Sciatic nerve (tissue), 2 donors: ENCODE measurements at regions not wholly inside any gene's neighbourhood (a gene's known extent, or its start where the extent isn't known, plus 50 kb on each side); places are given as distances from the start of the nearest gene placed in this dataset.

Experiments used
- ATAC-seq: fragments of 200-7000 bp; cut with Tn5 transposase; one replicate; pipeline ENCODE4 v1.9.1; 2020; ENCODE audit warnings: mild to moderate bottlenecking, moderate library complexity
- DNase-seq: peaks from one replicate; pipeline ENCODE4 v3.0.0-alpha.2; 2020; ENCODE audit warnings: low spot score
- intact Hi-C: fragments of 100-400 bp; cut with DNase I; formaldehyde crosslinking; loops from one replicate; pipeline ENCODE4 v1.14.2; 2022
- donor health status: DM: no; HTN: no; CAD: no.
- donor health status: DM: no; HTN: no; CAD: no.

DNA sequence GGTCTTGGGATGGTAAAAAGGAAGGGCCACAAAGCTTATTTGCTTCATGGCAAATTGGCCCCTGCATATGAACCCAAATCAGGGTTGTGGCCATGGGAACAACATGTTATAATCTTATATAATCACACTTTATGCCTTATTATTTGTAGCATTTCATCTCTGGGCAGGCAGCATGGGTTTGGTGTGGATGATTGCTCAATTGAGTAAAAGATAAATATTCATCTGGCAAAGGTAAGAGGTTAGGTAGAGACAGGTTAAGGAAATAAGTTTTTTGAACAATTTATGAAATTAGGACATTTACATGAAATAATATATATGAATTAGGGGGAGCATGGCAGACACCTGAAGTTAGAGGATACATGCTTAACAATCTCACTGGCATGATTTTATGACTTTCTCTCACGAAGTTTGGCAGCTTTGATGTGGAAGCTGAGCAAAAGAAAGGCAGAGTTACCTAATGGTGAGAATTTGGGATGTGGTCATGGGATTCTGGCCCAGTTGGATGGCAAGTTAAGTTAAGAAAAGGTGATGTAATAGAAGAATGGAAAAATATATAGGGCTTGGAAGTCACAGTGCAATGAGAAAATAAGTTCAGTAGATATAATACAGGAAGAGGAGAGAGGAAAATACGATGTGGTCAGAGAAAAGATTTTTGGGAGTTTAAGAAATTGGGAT, 88.1 kb upstream of the FAM3C start:
- intact Hi-C loops: no loop called here
- ATAC-seq (no peak), DNase-seq (no peak)

DNA sequence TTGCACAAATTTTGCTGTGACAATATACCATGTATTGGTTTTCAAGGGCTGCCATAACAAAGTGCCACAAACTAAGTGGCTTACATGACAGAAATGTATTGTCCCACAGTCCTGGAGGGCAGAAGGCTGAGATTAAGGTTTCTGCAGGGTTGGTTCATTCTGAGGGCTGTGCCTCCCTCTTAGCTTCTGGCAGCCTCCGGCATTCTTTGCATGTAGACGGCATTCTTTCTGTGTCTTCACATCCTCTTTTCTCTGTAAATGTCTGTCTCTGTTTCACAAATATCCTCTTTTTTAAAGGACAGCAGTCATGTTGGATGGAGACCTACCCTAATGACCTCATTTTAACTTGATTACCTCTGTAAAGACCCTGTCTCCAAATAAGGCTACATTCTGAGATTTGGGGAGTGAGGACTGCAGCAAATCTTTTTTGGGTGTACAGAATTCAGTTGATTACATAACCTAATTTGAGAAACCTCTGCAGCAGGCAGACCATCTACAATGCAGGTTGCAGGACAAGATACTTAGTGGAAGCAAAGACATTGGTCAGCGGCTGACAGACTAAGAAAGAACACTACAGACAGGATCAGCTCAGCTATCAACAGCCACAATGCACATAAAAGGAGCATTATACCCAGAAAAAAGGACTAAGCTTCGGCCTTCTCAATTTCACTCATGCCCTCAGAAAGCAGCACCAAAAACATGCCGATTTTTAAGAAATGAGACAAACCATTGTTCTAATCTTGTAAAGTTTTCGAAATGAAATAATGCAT, 84.6 kb upstream of the FAM3C start:
- DNase-seq (no peak), ATAC-seq (no peak)
- intact Hi-C loops: no loop called here

DNA sequence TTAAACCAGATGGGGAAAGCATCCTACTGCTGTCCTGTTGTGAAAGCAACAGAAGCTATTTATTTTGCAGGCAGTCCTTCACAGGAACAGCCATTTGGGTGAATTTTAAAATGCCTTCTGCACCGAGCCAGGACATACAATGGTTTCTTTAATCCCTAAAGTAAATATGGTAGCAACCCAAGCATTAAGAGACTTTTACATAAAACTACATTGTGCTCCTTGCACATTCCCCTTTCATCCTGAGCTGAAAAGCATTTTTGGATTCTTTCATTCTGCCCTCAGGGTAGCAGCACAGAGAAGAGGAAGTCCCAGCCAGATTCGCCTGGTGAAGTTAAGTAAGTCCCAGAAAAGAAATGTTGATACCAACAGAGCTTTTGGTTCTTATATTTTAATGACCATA, 84.0 kb upstream of the FAM3C start:
- ATAC-seq (no peak), DNase-seq (no peak)
- intact Hi-C loops: no loop called here

DNA sequence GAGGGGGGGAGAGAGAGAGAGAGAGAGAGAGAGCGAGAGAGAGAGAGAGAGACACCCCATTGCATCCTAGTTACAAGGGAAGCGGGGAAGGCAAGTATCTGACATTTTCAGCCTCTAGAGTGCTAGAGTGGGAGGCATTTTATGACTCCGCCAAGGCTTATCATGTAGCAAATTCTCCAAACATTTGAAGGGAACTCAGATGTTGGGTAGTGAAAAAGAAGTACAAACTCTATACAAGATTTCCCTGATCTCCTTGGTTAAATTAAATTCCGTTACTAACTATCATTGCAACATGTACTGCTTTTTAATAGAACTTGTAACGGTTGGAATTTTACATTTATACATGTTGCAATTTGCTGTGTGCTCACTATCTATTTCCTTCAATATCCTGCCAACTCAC, 83.4 kb upstream of the FAM3C start:
- no peak for DNase-seq
- intact Hi-C loops: no loop called here
- ATAC-seq: no peak

- no peak for DNase-seq
- intact Hi-C loops: no loop called here
- no peak for ATAC-seq
Observed at GRCh38 chr7:121475806-121476205, 79.7 kb upstream of the FAM3C start.

DNA sequence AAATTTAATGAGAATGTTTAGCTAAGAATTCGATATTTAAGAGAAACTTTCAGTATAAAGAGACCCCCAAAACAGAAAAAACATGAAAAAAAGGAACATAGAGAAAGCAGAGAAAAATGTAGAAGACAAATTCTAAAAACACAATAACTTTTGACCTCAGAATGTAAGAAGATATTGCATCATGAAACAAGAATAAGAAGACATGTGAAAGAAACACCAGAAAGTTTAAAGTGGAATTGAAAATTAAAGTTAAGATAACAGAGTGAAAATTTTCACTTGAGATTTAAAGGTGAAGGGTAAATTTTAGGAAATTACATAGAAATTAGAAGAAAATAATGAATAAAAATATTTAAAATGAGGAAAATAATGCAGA, 78.2 kb upstream of the FAM3C start:
- DNase-seq (no peak), ATAC-seq (no peak)

DNA sequence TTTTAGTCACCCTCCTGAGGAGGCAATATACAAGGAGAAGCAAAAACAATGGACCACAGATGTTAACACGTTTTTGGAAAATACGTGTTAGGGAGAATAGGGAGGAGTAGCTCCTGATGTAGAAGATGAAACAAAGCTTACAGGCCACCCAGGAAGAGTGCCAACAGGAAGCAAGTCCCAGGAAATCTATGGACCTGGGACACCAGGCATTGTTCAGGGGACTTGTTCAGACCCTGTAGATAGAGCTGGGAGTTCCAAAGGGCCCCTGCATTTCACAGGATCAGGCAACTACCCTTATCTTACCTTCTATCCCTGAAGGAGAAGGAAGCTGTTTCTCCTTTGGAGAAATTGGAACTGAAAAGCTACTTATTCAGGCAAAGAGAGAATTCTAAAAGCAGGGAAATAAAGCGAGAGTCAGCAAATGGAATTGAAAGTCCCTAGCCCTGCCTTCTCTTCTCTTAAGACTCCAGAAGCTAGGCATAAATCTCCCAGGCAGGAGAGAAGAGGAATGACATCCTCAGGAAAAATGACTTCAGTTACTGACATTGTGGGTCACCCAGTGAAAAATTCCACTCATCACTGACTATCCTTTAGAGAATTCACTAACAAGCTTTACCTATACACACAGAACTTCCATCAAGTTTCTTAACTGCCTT, 77.7 kb upstream of the FAM3C start:
- DNase-seq (no peak), ATAC-seq (no peak)
- intact Hi-C loops: no loop called here

More for the DNA sequence above, 78.2 kb upstream of the FAM3C start:
- intact Hi-C loops: no loop called here

DNA sequence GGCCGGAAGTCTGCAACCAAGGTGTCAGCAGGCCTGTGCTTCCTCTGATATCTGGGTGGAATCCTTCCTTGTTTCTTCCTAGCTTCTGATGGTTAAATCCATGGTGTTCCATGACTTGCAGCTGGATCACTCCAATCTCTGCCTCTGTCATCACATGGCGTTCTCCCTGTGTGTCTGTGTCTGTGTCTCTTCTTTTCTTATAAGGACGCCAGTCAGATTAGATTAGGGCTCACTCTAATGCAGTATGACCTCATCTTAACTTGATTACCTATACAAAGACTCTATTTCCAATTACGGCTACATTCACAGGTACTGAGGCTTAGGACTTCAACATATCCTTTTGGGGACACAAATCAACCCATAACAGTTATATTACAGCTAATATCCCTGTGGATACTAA, 70.3 kb upstream of the FAM3C start:
- intact Hi-C loops: no loop called here
- ATAC-seq (no peak), DNase-seq (no peak)

GRCh38 chr7:121459148-121459547, 63.0 kb upstream of the FAM3C start:
- ATAC-seq (no peak), DNase-seq (no peak)
- intact Hi-C loops: no loop called here

DNA sequence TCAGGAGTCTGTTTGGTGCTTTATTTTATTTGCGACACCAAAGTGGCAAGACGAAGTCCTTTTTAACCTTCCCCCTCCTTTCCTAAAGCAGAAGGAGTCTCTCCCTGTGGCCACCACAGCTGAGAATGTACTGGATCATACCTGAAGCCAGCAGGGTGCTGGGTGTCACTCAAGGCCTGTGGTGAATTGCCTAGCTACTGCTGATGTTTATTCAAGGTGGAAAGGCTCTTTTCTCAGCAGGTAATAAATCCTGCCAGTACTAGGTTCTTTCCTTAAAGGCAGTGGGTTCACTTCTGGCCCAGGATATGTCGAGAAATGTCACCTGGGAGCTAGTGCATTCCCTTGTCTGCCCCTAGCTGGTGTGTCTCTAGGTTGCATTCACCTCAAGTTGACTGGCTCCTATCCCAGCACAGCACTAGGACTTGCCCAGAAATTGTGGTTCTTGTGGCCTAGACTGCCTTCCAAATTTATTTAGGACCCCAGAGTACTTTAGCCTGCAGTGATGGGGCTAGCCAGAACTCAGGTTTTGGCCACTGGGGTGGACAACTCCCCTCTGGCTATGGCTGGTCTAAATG, 60.8 kb upstream of the FAM3C start:
- ATAC-seq: no peak
- intact Hi-C loops: no loop called here
- no peak for DNase-seq

- DNase-seq (no peak), ATAC-seq (no peak)
- intact Hi-C loops: no loop called here
Observed at GRCh38 chr7:121456015-121456414, 59.9 kb upstream of the FAM3C start.

DNA sequence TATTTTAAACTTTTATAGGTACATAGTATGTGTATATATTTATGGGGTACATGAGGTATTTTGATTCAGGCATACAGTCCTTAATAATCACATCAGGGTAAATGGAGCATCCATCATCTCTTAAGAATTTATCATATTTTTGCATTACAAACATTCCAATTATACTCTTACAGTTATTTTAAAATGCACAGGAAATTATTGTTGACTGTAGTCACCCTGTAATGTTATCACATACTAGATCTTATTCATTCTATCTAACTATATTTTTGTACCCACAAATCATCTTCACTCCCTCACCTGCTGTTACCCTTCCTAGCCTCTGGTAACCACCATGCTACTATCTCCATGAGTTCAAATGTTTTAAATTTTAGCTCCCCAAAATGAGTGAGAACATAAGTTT, 56.3 kb upstream of the FAM3C start:
- intact Hi-C loops: no loop called here
- DNase-seq: no peak
- ATAC-seq: no peak

DNA sequence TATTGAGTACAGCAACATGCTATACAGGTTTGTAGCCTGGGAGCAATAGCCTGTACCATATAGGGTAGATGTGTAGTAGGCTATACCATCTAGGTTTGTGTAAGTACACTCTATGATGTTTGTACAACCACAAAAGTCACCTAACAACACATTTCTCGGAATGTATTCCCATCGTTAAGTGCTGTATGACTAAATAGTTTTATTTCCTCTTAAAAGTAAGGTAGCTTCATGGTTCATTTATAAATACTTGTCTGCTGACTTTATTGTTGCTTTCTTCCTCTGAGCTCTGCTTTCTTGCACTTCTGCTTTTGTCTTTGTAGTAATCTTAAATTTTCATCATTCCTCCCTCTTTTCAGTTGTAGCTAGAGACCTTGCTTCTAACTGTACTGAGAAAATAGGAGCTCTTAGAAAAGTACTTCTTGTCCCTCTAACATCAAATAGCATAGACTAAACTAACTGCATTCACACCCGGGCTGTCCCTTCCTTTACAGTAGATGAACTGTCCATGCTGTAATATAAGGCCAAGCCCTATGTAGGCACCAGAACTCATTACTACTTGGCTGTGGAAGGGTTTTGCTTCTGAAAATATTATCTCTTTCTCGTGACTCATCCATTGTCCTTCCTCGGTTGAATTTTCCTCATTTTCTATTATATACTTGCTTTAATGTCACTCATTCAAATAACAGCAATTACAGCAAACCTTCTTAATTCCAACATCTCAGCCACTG, 55.4 kb upstream of the FAM3C start:
- intact Hi-C loops: no loop called here
- ATAC-seq (no peak), DNase-seq (no peak)

GRCh38 chr7:121450631-121451198, 54.6 kb upstream of the FAM3C start:
- no peak for DNase-seq
- no peak for ATAC-seq
- intact Hi-C loops: no loop called here

DNA sequence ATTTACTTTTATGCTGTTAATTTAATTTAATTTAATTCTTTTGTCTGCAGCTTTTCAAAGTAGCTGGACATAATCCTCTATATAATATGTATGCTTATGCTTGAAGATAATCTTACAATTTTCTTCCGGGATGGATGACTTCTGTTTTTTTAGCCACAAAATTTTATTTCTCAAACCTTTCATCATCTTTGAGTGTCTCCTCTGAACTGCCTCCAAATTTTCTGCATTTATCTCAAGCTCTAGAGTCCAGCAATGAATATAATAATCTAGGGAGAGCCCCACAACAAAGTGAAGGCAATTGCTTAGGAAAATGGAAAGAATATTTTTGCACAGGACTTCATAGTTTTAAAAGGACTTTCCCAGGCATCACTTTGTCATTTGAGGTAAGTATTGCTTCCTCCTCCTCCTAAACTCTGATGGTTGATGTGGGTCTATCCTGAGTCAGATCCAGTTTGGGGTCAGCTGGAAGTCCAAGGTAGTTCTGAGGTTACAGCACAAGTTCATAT, 53.7 kb upstream of the FAM3C start:
- ATAC-seq (no peak), DNase-seq (no peak)
- intact Hi-C loops: no loop called here

DNA sequence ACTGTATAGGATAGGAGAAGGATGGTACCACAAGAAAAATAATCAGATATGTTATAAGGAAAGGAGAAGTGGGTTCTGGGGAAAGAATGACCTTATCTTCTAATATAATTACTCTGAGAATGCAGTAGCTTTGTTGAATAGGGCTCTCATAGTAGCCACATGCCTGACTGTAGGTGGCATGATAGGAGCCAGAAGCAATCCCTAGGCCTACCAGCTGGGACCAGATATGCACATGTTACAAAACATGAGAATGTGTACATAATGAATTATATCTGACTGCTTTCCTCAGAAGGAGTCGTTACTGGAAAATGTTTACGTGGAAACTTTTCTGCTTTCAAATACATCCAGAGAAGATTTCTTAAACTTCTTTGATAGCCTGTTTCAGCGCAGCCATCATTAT, 53.2 kb upstream of the FAM3C start:
- DNase-seq: no peak
- intact Hi-C loops: no loop called here
- no peak for ATAC-seq

DNA sequence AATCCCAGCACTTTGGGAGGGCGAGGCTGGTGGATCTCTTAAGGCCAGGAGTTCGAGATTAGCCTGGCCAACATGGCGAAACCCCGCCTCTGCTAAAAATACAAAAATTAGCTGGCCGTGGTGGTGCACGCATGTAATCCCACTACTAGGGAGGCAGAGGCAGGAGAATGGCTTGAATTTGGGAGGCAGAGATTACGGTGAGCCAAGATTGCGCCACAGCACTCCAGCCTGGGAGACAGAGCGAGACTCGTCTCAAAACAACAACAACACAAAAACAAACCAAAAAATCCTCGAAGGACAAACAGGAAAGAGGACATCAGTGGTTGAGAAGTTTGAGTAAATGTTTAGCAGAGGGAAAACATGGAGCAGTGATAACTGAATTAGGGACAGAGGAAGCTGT, 52.3 kb upstream of the FAM3C start:
- ATAC-seq (no peak), DNase-seq (no peak)
- intact Hi-C loops: no loop called here

GRCh38 chr7:121447911-121448300, 51.8 kb upstream of the FAM3C start:
- ATAC-seq (no peak), DNase-seq (no peak)
- intact Hi-C loops: no loop called here
